ENCODE measurements at regions not wholly inside any gene's neighbourhood (a gene's known extent, or its start where the extent isn't known, plus 50 kb on each side); places are given as distances from the start of the nearest gene placed in this dataset.
A peak's percentile ranks its signal among the peaks of the same experiment; 100 is the strongest.

DNA sequence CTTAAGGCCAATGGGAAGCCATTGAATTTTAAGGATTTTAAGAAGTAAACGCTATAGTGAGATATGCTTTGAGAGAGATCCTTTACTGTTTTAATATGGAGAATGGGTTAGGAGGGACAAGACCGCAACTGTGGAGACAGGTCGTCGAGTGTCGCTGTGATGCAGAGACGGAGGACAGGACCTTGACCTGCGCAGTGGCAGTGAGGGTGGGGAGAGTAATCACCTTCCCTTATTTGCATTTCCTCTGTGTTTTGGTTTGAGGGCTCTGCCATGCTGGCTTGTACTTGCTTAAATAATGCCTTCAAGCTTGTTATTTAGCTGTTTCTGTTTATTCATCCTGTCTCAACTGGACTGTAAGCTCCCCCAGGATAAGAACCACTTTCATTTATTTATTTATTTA, 345.0 kb downstream of the FBXW7 start:
- H3K36me3 ChIP-seq: no peaks in the 10 kb centered on the region

DNA sequence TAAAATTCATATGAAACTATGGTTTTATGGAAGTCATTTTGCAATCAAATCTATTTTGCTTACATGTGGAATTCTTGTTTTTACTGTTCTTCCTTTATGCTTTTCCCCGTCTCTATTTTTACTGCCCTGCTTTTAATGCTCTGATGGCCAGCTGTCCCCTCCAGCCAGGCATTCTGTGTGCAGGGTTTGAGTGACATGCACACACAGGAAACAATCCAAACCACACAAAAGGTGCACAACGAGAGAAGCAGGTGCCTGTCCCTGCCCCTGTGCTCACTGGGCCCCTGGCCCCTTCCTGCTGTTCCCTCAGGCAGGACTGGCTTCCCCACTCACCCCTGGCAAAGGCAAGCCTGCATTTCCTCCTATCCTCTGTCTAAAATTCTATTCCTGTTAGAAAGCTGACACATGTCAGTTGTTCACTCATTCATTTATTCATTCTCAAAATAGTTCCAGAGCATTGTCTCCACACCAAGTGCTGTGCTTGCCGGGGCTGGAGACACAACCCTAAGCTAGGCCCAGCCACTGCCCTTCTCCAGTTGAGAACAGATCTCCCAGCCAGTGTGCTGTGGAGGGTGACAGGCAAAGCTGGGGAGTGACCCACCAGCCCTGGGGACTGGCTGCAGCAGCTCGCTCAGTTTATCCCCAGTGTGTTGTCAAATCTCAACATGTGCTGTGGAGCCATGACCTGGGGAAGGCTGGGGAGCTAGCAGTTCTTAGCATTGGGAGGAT, 346.3 kb downstream of the FBXW7 start:
- DNase-seq: no peak
- no peak for ATAC-seq (ENCODE audit: low FRiP score in 2 of 2)
- no peak for TF ChIP-seq EP300 (IDR thresholded peaks at IDR 0.05)
- TF ChIP-seq POLR2A (IDR thresholded peaks at IDR 0.05): no peak
- no peak for TF ChIP-seq POLR2AphosphoS5 (IDR thresholded peaks at IDR 0.05)
- TF ChIP-seq, protein P1, sequence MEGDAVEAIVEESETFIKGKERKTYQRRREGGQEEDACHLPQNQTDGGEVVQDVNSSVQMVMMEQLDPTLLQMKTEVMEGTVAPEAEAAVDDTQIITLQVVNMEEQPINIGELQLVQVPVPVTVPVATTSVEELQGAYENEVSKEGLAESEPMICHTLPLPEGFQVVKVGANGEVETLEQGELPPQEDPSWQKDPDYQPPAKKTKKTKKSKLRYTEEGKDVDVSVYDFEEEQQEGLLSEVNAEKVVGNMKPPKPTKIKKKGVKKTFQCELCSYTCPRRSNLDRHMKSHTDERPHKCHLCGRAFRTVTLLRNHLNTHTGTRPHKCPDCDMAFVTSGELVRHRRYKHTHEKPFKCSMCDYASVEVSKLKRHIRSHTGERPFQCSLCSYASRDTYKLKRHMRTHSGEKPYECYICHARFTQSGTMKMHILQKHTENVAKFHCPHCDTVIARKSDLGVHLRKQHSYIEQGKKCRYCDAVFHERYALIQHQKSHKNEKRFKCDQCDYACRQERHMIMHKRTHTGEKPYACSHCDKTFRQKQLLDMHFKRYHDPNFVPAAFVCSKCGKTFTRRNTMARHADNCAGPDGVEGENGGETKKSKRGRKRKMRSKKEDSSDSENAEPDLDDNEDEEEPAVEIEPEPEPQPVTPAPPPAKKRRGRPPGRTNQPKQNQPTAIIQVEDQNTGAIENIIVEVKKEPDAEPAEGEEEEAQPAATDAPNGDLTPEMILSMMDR (IDR thresholded peaks at IDR 0.05): no peak
- Histone ChIP-seq H3K9me3 (no peaks in the 10 kb centered on the region), H3K4me1 (no peaks in the 10 kb centered on the region), H3K27me3 (no peaks in the 10 kb centered on the region), H3K36me3 (no peaks in the 10 kb centered on the region), H3K27ac (no peak overlapping the region), H3K4me3 (no peak overlapping the region)
- 66 to 73% methylated on average over 3 to 4 of the region's 4 CpGs for WGBS, 2 donors

More for the DNA sequence above, 345.0 kb downstream of the FBXW7 start:
- Histone ChIP-seq H3K27ac (no peak overlapping the region), H3K9me3 (no peaks in the 10 kb centered on the region), H3K27me3 (no peaks in the 10 kb centered on the region), H3K4me3 (no peak overlapping the region), H3K4me1 (no peaks in the 10 kb centered on the region)
- no peak for ATAC-seq (ENCODE audit: low FRiP score in 2 of 2)
- TF ChIP-seq EP300 (IDR thresholded peaks at IDR 0.05) (no peak), POLR2A (IDR thresholded peaks at IDR 0.05) (no peak), POLR2AphosphoS5 (IDR thresholded peaks at IDR 0.05) (no peak)
- TF ChIP-seq, protein P1 (IDR thresholded peaks at IDR 0.05): no peak
- 92 to 93% methylated on average over 7 of the region's 7 CpGs for WGBS, 2 donors
- DNase-seq: no peak

DNA sequence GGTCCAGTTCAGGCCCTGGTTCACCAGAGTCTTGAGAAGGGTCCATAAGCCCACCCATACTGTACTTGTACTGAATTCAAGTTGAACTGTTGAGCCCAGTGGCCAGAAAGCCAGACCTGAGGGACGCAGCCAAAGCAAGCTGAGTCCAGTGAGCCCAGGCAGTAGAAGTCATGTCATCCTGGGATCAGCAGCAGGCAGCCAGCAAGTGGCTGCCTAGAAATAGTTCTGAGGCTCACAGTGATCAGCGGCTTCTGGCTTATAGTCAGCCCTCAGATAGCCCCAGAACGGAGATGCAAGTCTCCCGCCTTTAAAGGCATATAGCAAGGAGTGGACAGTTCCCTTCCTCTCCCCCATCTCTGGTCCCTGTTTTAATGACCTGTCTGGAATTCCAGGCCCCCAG, 347.1 kb downstream of the FBXW7 start:
- WGBS, 2 donors: 75 to 87% methylated on average over 4 of the region's 4 CpGs
- Histone ChIP-seq H3K36me3 (no peaks in the 10 kb centered on the region), H3K4me3 (no peak overlapping the region), H3K27me3 (no peaks in the 10 kb centered on the region), H3K9me3 (no peaks in the 10 kb centered on the region), H3K4me1 (no peaks in the 10 kb centered on the region), H3K27ac (no peak overlapping the region)
- no peak for ATAC-seq (ENCODE audit: low FRiP score in 2 of 2)
- DNase-seq: no peak
- no peak for TF ChIP-seq POLR2A (IDR thresholded peaks at IDR 0.05)
- no peak for TF ChIP-seq POLR2AphosphoS5 (IDR thresholded peaks at IDR 0.05)
- TF ChIP-seq EP300 (IDR thresholded peaks at IDR 0.05): no peak
- TF ChIP-seq, protein P1 (IDR thresholded peaks at IDR 0.05): no peak

- DNase-seq (no peak), ATAC-seq (ENCODE audit: low FRiP score in 2 of 2) (peak in 1 of 2 donors; percentile 35)
- Histone ChIP-seq H3K27me3 (no peaks in the 10 kb centered on the region), H3K27ac (no peak overlapping the region), H3K4me3 (no peak overlapping the region), H3K36me3 (no peaks in the 10 kb centered on the region), H3K4me1 (no peaks in the 10 kb centered on the region), H3K9me3 (no peaks in the 10 kb centered on the region)
- 80 to 87% methylated on average over 3 of the region's 3 CpGs for WGBS, 2 donors
- TF ChIP-seq, protein P1 (IDR thresholded peaks at IDR 0.05): no peak
- TF ChIP-seq POLR2AphosphoS5 (IDR thresholded peaks at IDR 0.05): no peak
- no peak for TF ChIP-seq EP300 (IDR thresholded peaks at IDR 0.05)
- TF ChIP-seq POLR2A (IDR thresholded peaks at IDR 0.05): no peak
These were observed 348.2 kb downstream of the FBXW7 start for GRCh38 chr4:152187693-152188092.

Data from upper lobe of left lung (tissue), 6 donors.